K562 (cell line): ENCODE measurements at regions not wholly inside any gene's neighbourhood (a gene's known extent, or its start where the extent isn't known, plus 50 kb on each side); places are given as distances from the start of the nearest gene placed in this dataset.

Experiments used
- ARNT ChIP-seq, 2 experiments: fragments of 450-650 bp; IDR thresholded peaks; 2 replicates each; pipeline ENCODE4 v1.6.1; 2016; ENCODE audit warnings: mild to moderate bottlenecking in 1 of 2
- BHLHE40 ChIP-seq: IDR thresholded peaks from 2 replicates; pipeline ENCODE4 v1.6.1; 2011; ENCODE audit warnings: low read length, improper control_type of control experiment
- CEBPZ ChIP-seq: fragments of 150-350 bp; IDR thresholded peaks from 2 replicates; pipeline ENCODE4 v1.6.1; 2014; ENCODE audit warnings: low read depth, mild to moderate bottlenecking, low read length, borderline replicate concordance
- EP300 ChIP-seq: IDR thresholded peaks from 2 replicates; pipeline ENCODE4 v1.6.1; 2012; ENCODE audit warnings: low read length, improper control_type of control experiment
- ESRRA ChIP-seq: fragments of 450-650 bp; IDR thresholded peaks from 2 replicates; pipeline ENCODE4 v1.6.1; 2014; ENCODE audit warnings: low read depth, mild to moderate bottlenecking, moderate library complexity, borderline replicate concordance
- FOXJ3 ChIP-seq: sonication (generic); formaldehyde crosslinking; IDR thresholded peaks from 2 replicates; pipeline ENCODE4 v1.4.0; 2020; ENCODE audit warnings: mild to moderate bottlenecking, missing genetic modification reagents
- KAT7 ChIP-seq: sonication (generic); formaldehyde crosslinking; IDR thresholded peaks from 2 replicates; pipeline ENCODE4 v1.8.0; 2022; ENCODE audit warnings: missing genetic modification reagents, mild to moderate bottlenecking, borderline replicate concordance
- KLF1 ChIP-seq: fragments of 450-650 bp; IDR thresholded peaks from 2 replicates; pipeline ENCODE4 v1.6.1; 2016; ENCODE audit warnings: missing genetic modification characterization, missing compliant biosample characterization
- MYBL2 ChIP-seq, 2 experiments: fragments of 450-650 bp in 1 of 2; sonication (generic) in 1 of 2; formaldehyde crosslinking in 1 of 2; IDR thresholded peaks; 2 replicates each; pipeline versions ENCODE4 v1.6.1 to v1.8.1; 2017 to 2022; ENCODE audit warnings: borderline replicate concordance in 1 of 2, inconsistent platforms in 1 of 2, low read depth in 1 of 2, mild to moderate bottlenecking in 1 of 2, missing genetic modification reagents in 1 of 2, moderate library complexity in 1 of 2
- REST ChIP-seq, 2 experiments: fragments of 450-650 bp; formaldehyde crosslinking in 1 of 2; IDR thresholded peaks; 2 replicates each; pipeline versions ENCODE4 v1.4.0 to v1.6.1; 2014 to 2020; ENCODE audit warnings: mild to moderate bottlenecking in 2 of 2, borderline replicate concordance in 1 of 2, low read depth in 1 of 2
- STAT6 ChIP-seq: sonication (generic); formaldehyde crosslinking; IDR thresholded peaks from 2 replicates; pipeline ENCODE4 v1.8.1; 2023; ENCODE audit warnings: mild to moderate bottlenecking, missing genetic modification reagents
- USF1 ChIP-seq: sonication (generic); formaldehyde crosslinking; IDR thresholded peaks from 2 replicates; pipeline ENCODE4 v1.9.0; 2022; ENCODE audit warnings: mild to moderate bottlenecking, missing genetic modification reagents
- ZNF561 ChIP-seq: fragments of 450-650 bp; formaldehyde crosslinking; conservative IDR thresholded peaks from 2 replicates; pipeline ENCODE4 v1.4.0; 2020; ENCODE audit warnings: mild to moderate bottlenecking, moderate library complexity

GRCh38 chr15:92788196-92788595 is 111.9 kb upstream of the CHD2 start:
- TF ChIP-seq FOXJ3, result no peak
- TF ChIP-seq KLF1 (tag), result no peak
- no peak for TF ChIP-seq REST (IDR thresholded peaks at IDR 0.05; ENCODE audit: borderline replicate concordance)
- no peak for TF ChIP-seq REST (CRISPR knock-in tag; IDR thresholded peaks at IDR 0.05; ENCODE audit: low read depth)
- no peak for TF ChIP-seq STAT6 (CRISPR knock-in tag)
- TF ChIP-seq ESRRA, result no peak
- TF ChIP-seq KAT7 (CRISPR knock-in tag), result no peak
- TF ChIP-seq BHLHE40, result no peak
- no peak for TF ChIP-seq EP300
- no peak for TF ChIP-seq ZNF561 (CRISPR knock-in tag)
- no peak for TF ChIP-seq USF1 (CRISPR knock-in tag)
- TF ChIP-seq MYBL2 (IDR thresholded peaks at IDR 0.05; ENCODE audit: low read depth), result no peak
- TF ChIP-seq MYBL2 (CRISPR knock-in tag; IDR thresholded peaks at IDR 0.05; ENCODE audit: borderline replicate concordance), result no peak
- no peak for TF ChIP-seq ARNT (IDR thresholded peaks at IDR 0.05)
- no peak for TF ChIP-seq CEBPZ
